Fibroblast of skin of abdomen (primary cell): ENCODE measurements at regions not wholly inside any gene's neighbourhood (a gene's known extent, or its start where the extent isn't known, plus 50 kb on each side); places are given as distances from the start of the nearest gene placed in this dataset.

Source experiments
- DNase-seq: peaks from one replicate; pipeline ENCODE4 v3.0.0-alpha.2; 2013

DNA sequence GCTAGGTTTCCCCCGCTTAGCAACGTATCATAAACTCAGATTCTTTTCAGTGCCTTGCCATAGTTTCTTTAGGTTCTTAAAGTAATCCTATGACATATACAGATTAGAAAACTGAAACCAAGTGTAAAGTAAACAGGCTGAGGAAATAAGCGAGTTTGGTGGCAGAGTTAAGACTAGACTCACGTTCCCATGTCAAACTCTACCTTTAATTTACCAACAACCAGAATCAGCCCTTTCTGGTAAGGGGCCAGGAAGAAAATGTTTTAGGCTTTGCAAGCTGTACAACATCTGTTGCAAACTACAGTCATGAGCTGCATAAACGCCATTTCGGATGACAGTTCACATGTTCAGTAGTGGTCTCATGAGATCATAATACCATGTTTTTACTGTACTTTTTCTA lies 128.0 kb upstream of the PRICKLE2 start:
- DNase-seq: peak; percentile 56

GRCh38 chr3:64352639-64352992 lies 127.3 kb upstream of the PRICKLE2 start:
- DNase-seq: no peak

- DNase-seq: peak; percentile 64
Observed at GRCh38 chr3:64351713-64352638, 126.7 kb upstream of the PRICKLE2 start.

GRCh38 chr3:64349551-64349950 lies 124.3 kb upstream of the PRICKLE2 start:
- no peak for DNase-seq

DNA sequence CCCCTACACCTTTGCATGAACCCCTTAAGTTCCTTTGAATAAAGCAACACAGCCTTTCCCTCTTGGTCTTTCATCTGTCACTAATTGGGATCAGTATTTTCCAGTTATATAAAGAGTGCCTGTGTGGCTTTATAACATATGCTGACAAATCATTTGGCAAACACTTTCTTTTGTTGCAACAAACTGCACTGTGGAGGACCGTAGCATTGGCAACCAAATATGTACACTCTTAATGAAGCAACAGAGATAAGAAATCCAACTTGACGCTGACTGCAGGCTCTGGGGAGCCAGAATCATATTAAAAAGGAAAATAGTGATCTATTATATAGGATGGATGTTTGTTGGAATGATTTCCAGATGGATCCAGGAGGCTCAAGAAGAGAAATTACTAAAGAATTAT lies 120.1 kb upstream of the PRICKLE2 start:
- peak; percentile 88 for DNase-seq

DNA sequence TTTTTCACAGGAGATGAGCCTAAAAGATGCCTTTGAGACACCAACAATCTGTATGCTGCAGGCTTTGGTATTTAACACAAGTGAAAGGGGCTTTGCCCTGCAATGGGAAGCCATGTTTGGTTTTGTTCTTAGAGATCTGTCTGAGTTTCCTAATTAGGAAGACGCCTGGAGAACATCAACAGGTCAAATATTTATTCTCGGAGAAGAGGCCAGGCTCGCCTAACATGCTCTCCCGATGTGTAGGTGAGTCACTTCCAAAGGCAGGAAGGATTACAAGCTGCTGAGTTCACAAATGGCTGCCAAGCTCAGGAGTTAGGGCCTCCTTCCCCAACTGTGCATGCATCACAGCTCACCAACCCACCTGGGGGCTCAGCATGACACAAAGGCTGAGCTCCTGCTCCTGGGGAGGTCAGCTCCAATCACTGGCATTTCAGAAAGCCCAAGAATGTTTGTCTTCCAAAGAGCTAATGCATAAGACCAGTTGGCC lies 119.5 kb upstream of the PRICKLE2 start:
- peak; percentile 91 for DNase-seq

GRCh38 chr3:64343689-64344430 lies 118.6 kb upstream of the PRICKLE2 start:
- peak; percentile 96 for DNase-seq

DNA sequence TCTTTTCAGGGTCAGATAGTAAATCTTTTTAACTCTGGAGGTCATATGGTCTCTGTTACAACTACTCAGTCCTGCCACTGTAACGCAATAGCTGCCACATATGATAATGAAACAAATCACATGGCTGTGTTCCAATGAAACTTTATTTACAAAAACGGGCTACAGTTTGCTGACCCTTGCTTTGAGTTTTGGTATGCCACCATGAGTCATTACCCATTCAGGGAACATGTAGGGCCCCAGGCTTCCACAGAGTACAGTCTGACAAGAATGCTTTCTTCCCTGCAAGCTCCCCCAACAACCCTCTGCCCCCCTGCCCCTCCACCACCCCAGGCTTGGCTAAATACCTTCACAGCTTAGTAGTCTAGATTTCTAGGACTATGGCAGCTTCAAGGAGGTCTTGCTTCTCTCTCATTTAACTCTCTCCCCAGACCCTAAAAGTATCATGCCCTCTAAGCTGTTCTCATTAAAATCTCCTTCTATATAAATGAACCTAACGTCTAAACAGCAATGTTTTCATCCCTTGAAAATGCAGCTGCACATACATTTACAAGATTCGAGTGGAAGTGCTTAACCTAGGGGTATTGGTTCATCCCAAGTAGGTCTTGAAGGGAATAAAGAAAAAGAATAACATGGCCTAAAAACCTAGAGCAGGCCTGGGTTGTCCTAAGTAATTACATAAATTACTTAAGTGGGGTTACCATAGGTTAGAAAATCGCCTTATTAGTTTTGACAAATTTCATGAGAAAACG lies 117.8 kb upstream of the PRICKLE2 start:
- peak; percentile 93 for DNase-seq

DNA sequence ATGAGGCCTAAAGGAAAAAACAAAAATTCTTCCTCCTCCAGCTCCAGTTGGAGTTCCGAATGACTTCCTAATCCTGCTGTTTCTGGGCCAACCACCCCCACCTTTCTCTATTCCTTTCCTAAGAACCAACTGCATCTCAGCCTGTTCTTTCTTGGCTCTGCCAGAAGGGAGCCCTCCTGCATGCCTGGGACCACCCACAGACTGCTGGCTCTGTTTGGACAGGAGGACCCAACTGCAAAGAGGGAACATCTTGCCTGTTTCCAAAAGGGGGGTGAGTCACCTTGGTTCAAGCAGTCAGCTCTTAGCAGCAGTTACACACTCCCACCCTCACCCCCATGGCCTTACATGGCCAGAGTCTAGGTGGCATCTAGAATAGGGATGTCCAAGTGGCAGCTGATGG lies 116.0 kb upstream of the PRICKLE2 start:
- DNase-seq: peak; percentile 80

DNA sequence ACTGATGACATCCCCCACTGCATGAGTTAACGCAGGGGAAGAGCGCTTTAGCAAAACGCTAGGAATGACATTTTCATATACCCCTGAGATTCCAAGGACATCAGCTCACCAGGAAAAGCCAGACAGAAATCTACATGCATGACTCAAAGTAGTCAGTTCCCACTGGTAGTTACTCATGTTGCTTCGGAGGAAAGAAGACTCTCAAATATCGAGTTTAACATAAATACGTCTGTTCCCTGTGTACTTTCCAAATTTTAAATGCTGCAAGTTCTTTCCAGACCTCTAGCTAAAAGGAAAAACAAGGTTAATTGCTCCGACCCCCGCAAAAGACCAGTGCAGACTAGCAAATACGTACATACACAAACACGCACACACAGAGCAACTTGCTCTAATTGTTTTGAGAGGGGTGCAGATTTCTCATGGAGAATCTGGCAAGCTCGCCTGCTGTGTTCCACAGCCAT lies 115.4 kb upstream of the PRICKLE2 start:
- peak; percentile 92 for DNase-seq

DNA sequence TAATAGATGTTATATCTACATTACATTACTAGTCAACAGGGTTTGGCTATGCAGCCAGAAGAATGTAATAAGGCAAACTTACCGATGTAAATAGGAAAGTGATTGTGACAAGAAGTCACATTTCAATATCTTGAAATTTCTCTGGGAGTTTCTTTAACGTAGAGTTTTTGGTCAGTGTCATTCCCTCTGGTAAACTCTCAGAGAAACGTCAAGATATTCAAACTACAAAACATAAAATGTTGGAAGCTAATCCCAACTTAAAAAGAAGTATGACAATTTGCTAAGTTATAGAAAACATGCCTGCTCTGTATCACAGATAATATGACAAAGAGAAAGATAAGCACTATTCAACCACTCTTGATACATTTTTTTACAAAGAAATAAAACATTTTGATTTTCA lies 111.2 kb upstream of the PRICKLE2 start:
- no peak for DNase-seq

- peak; percentile 84 for DNase-seq
Observed at GRCh38 chr3:64332459-64333350, 107.4 kb upstream of the PRICKLE2 start.

GRCh38 chr3:64331605-64332004 lies 106.3 kb upstream of the PRICKLE2 start:
- no peak for DNase-seq

- no peak for DNase-seq
Observed at GRCh38 chr3:64329037-64329436, 103.8 kb upstream of the PRICKLE2 start.

DNA sequence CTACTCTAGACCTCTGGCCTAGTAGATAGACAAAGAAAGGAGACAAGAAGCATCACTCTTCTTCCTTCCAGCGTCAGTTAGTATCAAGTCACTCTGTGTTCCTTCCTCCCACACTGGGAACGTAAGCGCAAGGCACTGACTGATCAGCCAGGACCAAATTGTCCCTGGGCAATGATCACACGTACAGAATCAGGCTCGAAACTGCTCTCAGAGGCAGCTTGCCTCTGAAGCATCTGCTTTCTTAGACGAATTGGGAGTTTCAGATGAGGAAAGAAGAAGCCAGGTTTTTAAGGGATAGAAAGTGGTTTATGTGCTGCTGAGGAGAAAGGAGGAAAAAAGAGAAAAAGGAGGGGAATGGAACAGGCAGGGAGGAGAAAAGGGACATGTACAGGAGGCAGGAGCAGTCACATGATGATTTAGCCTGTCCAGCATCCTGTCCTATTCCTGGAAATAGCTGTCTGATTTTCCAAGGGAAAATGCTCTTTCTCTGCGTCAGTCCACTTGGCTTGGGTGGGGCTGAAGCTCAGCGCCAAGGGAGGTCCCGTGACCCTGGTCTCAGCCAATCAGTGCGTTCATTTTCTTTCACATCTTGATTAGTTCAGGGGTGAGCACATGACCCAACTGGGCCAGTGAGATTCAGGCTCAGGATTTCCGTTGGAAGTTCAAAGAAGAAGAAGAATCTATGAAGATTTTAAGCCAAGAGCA lies 102.0 kb upstream of the PRICKLE2 start:
- DNase-seq: peak; percentile 33

- peak; percentile 86 for DNase-seq
Observed at GRCh38 chr3:64321747-64322146, 96.5 kb upstream of the PRICKLE2 start.

DNA sequence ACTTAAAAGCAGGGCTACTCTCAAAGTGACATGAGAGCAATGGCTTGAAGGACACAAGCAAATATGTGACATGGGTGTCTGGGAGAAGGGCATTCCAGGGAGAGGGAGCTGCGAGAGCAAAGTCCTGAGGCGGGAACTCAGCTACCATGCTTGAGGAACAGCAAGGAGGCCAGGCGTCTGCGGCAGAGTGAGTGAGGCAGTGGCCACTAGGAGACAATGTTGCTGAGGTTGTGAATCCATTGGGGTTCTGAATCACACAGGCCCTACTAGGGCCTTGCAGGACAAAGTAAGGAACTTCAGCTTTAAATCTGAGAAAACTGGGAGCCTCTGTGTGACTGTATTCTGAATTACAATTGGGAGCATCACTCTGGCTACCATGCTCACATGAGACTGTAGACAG lies 94.1 kb upstream of the PRICKLE2 start:
- peak; percentile 33 for DNase-seq

DNA sequence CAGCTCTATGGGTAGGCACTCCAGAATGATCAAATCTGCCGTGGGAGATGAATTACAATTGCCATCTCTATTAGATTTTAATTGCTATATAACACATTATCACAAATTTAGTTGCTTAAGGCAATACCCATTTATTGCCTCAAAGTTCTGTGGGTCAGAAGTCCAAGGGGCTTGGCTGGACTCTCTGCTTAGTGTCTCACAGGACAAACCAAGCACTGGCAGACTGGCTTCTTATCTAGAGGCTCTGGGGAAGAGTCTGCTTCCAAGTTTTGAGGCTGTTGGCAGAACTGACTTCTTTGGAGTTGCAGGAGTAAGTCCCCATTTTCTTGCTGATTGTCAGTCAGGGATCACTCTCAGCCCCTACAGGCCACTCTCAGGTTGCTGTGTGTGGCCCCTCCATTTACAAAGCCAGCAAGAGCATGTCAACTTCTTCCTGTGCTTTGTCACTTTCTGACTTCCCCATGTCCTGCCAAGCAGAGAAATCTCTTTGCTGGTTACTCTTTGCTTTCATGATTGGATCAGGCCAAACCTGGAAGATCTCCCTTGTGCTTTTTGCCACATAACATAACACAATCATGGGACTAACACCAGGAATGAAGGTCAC lies 93.5 kb upstream of the PRICKLE2 start:
- no peak for DNase-seq

GRCh38 chr3:64318001-64318400 lies 92.7 kb upstream of the PRICKLE2 start:
- DNase-seq: peak; percentile 32

- peak; percentile 18 for DNase-seq
Observed at GRCh38 chr3:64316971-64317370, 91.7 kb upstream of the PRICKLE2 start.
